RKO (cell line): ENCODE measurements at regions not wholly inside any gene's neighbourhood (a gene's known extent, or its start where the extent isn't known, plus 50 kb on each side); places are given as distances from the start of the nearest gene placed in this dataset.
"Not testable (repeated sequence)": the region's sequence is repeated elsewhere in the genome, so short reads cannot be mapped to it uniquely, and the experiment has no call there.

Experiments
- DNase-seq: peaks from one replicate; pipeline ENCODE4 v3.0.0-alpha.2; 2016; ENCODE audit warnings: low spot score

DNA sequence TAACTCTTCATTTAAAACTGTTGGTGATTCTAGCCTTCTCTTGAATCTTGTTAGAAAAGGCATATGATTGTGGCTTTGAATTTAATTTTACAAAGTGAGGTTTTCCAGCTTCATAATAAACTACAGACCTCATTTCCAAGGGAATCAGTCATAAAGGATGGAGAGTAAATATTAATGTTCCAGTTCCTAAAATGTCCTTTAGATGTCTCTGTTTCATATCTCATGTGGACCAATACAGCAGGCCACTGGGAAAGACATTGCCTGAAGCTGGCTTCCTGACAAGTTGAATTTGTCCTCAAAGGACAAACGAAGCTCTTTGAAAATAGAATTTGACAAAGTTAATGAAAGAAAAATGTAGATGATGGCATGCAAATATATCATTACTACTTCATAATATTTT, 125.4 kb downstream of the ZNF330 start:
- peak; percentile 64 for DNase-seq

DNA sequence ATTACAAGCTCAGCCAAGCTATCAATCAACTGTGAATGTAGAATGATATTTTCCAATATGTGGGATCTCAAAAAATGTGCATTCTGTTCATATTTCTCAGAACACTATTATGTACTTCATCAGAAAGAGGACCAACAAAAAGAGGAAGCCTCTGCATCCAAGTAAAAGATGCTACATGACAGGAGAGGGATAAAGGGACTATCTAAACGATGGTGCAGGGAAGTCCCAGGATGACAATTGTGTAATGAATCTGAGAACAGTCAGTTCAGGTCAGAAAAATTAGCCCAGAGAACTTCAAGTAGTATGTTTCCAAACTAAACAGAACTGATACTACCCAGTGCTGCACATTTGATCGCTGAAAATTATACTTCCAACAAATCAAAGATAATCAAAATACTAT, 127.0 kb downstream of the ZNF330 start:
- no peak for DNase-seq

DNA sequence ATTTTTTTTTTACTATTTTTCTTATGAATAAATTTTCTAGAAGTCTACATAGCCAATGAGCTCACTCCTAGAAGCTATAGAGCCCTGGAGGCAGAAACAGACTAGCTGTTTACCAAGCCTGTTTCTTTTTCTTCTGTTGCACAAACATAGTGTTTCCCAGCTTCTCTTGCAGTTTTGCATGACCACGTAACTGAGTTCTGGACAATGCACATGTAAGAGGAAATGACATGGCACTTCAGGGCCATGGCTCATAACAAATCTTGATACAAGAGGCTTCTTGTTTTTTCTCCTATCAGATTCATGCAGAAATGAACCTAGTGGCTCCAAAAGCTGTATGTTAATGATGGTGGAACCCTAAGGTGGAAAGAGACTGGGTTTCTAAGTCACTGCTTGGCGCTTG, 127.4 kb downstream of the ZNF330 start:
- DNase-seq: no peak

DNA sequence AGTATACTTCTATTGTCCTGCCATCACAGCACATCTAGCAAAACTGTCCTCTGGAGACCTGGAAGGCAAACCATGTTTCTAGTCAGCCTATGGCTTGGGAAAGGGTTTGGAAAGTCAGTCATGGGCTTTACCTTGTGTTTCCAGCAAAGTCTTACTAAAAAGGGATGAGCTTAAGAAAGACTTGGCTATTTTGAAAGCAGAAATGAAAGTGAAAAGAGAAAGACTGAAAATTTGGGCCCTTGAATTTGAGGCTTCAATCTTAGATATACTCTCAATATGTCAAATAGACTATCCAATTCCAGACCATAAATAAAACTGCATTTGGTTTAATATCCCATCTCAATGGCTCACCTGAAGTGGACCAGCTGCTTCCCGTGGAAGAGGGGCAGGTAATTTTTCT, 127.9 kb downstream of the ZNF330 start:
- no peak for DNase-seq

DNA sequence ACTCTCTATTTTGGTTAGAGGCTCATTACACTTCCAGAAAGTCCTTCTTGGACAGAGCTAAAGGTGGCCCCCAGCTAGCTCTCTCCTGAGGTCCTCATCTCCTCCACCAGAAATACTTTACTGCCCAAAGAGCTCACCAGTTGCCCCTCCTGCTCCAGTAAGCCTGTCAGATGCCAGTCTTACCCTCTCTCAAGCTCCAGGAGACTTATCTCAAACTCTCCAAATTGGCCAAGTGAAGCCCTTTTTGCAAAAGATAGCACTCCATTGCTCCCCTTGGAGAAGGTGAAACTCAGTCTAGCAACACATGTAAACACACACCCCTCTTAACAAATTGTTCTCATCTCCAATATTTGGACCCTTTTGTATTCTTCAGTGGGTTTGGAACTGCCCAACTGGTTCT, 128.5 kb downstream of the ZNF330 start:
- DNase-seq: no peak

DNA sequence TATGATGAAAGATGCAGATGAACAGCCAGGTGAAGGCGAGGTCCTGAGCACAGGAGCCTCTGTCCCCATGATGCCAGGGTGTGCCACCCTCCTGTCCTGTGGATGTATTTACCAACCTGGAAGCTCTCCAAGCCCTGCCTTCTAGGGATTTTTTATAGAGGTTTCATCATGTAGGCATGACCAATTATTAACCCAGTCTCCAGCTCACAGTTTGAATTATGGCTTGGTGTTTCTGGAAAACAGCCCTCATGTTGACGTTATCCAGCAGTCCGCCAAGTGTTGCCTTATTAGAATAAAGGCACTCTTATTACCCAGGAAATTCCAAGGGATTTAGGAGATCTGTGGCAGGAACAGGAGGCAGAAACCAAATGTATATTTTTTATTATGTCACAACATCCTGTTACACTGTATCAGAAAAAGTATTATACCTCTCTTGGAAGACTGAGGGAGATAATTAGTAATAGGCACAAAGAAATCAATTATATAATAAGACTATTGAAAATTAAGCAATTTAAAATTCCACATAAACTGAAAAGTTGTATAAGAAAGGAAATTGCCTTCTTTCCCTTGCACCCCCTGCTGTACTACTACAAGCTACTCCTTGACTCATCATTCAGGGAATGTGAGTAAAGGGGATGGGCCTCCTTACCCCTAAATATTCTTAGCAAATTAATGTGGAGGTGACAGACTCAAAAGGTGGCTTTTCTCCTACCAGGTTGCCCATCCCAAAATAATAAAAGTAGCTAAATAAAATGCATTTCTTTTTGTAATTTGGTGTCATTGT, 129.6 kb downstream of the ZNF330 start:
- DNase-seq: no peak

DNA sequence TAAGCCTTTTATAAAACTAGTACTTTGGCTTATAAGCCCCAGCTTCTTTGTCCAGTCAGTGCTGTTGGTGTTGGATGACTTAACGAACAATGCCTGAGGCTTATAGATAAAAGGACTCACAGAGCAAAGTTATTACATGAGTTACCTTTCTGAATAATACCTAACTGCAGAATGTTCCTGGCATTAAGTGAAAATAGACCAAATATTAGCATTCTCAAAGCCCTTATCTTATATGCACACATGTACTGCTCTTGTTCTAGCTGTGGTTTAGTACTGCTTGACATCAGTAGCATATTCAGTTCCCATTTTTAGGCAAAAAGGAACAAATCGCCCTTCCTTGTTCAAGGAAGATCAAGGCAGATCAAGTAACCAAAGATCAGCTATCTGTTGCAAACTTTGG, 131.6 kb downstream of the ZNF330 start:
- DNase-seq: no peak

DNA sequence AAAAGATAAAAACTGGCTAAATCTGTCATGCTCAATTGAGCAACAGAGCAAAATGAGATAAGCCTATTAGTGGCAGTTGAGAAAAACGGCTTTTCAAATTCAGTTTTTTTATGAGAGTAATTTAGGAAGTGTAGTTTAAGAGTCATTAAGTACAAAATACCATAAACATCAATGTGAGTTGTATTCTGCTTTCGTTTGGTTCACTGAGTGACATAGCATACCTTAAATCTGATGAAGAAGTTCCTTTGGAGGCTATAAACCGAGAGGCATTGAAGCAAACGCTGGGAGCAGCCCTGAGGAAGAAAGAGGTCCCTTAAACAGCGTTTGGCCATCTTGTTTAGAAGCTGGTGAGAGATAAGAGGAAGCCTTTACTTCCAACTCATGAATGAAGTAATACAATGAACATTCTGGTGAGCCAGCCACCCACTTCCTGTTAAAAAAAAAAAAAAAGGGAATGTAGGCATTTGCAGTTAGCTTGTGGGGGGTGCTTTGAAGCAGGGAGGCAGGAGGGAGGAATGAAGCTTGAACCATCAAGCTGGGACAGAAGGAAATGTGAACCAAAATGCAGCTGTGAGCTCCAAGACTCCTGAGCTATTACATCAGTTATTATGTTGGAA, 132.3 kb downstream of the ZNF330 start:
- DNase-seq: peak; percentile 30

DNA sequence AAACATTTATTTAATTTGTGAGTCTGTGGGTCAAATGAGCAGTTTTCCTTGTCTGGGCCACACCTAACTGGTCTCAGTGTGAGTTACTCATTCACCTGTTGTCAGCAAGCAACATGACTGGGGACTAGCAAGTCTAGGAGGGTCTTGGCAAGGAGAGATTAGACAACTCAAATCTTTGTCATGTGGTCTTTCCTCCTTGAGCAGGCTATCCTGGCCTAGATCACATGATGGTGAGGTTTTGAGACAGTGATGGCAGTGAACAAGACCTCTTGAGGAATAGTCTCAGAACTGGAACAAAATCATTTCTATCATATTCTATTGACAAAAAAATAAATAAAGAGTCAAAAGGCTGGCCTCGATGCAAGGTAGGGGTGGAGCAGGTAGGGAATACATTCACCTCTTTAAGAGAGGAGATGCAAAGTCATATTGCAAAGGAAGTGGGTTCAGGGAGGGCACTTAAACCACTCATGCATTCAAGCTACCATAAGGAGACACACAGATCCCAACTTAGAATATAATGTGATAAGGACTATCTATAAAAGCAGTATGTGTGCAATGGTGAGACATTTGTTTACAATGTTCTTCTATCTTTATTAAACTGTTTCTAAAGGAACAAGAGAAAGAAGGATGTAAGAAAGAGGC, 135.7 kb downstream of the ZNF330 start:
- no peak for DNase-seq

DNA sequence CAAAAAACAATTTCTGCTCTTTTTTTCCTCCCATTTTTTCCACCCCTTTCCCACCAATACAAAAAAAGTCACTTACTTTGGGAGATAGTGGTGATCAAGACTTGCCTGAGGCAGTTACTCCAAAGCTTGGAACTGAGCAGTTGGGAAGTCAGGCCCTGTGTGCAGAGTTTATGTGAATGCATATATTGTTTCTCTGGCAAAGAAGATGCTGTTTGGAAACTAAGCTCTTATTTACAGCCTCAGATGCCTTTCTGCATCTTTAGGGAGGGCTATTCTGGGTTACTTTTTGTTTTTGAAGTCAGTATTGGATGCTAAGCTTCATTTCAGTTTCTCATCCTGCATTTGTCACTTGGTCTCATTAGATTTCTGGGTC, 136.3 kb downstream of the ZNF330 start:
- no peak for DNase-seq

DNA sequence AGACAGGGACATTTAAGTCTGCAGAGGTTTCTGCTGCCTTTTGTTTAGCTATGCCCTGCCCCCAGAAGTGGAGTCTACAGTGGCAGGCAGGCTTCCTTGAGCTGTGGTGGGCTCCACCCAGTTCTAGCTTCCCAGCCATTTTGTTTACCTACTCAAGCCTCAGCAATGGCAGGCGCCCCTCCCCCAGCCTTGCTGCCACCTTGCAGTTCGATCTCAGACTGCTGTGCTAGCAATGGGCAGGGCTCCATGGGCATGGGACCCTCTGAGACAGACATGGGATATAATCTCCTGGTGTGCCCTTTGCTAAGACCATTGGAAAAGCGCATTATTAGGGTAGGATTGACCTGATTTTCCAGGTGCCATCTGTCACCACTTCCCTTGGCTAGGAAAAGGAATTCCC, 147.5 kb downstream of the ZNF330 start:
- not testable (repeated sequence) for DNase-seq

DNA sequence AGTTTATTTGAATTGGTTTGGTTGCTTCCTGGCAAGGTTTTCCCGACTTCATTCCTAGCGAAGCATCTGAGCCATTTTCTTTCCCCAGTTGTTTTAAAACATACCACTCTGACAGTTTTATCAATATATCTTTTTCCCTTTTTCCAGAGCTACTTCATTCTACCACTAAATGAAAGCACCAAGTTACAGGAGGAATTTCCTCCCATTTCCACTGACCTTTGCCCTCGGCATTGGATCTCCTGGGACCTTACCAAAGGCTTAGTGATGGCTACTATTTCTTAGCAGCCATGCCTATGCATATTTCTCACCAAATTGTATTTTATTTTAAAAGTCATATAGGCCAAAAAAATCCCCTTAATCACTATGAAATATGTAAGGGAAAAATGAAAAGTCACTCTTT, 150.5 kb downstream of the ZNF330 start:
- DNase-seq: no peak

DNA sequence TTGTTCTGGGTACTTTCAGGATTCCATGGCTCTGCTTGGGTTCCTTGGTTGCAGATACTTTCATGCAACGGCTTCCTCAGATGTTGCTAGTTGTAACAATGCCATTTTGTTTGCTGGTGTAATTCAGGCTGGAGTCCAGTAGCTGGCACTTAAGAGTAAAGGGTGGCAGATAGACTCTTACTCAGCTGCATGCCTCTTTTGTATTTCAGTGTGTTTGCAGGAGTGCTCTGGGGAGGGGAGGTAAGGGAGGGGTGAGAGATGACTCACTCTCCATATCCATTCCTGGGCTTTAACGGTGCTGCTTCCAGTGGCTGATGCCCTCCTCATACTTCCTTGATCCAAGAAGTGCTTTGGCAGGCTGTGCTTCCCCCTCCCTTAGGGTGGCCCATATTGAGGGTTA, 155.2 kb downstream of the ZNF330 start:
- DNase-seq: peak; percentile 40

DNA sequence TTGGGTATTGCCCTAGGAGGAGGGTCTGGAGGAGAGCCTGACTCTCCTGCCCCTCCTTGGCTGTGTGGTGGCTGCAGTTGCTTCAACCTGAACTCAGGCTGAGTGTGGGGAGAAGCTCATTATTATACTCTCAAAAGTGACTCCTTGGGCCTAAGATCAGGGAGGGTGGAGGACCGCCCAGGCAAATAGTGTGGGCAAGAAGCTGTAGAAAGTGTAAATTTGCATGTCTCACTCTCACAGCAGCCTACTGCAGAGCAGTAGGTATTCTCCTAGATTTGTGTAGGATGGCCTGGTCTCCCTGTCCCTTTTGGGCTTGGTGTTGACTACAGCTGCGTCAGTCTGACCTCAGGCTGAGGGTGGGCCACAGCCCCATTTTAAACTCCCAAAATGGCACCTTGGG, 156.1 kb downstream of the ZNF330 start:
- DNase-seq: no peak

DNA sequence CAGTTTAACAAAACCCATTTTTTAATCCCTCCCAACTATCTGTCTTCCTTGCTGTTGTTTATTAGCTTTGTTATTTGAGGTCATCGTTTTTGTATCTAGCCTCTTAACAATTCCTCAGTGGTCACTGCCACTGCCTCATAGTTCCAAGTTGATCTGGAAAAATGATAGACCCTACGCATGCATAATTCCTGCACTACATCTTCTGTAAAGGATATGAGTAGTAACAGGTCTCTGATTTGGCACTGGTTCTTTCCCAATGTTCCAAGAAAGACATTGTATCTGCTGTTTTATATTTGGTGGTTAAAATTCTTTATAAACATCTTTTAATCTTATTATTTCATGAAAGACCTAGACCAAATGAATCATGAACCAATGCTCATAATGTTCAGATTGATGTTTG, 166.6 kb downstream of the ZNF330 start:
- no peak for DNase-seq

DNA sequence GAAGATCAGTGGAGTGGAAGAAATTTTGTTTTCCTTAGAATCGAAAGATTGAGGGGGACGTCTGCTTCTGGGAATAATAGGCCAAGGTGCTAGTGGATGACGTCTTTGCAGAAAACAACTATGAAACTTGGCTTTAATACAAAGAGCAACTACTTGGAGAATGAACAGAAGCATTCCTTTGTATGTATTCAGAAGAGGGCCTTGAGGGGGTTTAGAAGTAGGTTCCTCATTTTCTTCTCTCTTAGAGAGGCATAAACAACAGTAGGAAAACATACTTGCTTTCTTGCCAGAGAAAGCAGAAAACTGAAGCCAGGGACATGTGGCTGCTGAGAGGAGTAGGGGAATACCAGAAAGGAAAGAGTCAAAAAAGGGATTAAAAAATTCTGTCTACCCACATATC, 167.8 kb downstream of the ZNF330 start:
- no peak for DNase-seq

DNA sequence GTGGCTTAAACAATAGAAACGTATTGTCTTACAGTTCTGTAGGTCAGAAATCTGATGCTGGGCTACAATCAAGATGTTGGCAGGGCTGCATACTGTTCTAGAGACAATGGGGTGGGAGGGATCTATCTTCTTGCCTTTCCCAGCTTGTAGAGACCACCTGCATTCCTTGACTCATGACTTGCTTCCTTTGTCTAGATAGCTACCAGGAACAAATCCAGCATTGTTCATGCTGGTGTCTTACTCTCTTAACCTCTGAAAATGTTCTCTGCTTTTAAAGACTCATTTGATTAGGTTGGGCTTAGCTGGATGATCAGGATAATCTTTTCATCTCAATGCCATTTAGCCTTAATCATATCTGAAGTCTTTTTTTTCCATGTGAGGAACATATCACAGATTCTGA, 169.0 kb downstream of the ZNF330 start:
- DNase-seq: no peak

DNA sequence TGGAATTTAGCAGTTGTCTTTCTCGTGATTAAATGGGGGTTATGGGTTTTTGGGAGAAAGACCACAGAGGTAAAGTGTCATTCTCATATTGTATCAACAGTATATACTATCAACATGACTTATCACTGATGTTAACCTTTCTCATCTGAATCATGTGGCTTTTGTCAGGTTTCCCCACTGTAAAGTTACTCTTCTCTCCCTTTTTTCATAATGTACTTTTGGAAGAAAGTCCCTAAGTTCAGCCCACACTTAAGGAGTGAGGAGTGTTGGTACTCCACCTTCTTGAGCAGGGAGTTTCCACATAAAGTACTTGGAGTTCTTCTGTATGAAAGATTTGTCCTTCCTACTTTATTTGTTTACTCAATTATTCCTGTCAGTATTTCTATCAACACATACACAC, 169.9 kb downstream of the ZNF330 start:
- no peak for DNase-seq

DNA sequence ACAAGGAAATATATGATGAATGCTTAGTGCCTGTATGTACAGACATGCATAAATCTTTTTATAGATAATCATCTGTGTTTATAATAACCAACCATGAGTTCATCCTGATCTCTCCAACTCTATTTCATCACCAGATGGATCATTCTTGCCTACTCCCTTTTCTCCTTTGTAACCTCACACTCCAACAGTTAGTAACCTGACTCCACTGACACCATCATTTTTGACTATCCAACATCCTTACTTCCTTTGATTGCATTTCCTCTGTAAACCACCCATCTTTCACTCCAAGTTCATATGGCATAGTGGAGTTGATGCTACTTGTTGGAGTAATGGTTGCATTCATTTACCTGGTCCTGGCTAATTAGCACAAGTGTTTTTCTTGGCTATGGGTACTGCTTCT, 170.6 kb downstream of the ZNF330 start:
- no peak for DNase-seq

DNA sequence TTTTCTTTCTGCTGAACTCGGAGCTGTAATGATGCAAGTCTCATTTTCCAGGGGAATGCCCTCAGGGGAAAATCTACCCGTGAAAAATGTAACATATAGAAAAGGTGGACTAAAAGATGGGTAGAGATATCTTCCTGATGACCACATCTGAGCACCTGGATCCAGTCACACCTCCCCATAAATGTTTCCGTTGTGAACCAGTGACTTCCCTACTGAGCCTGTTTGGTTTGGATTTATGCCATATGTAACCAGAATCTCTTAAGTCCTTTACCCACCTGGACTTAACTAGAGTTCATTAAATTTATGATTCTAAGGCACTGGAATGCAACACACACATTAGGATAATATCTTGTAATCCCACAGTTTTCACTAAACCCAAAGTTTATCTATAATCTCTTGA, 171.1 kb downstream of the ZNF330 start:
- no peak for DNase-seq

DNA sequence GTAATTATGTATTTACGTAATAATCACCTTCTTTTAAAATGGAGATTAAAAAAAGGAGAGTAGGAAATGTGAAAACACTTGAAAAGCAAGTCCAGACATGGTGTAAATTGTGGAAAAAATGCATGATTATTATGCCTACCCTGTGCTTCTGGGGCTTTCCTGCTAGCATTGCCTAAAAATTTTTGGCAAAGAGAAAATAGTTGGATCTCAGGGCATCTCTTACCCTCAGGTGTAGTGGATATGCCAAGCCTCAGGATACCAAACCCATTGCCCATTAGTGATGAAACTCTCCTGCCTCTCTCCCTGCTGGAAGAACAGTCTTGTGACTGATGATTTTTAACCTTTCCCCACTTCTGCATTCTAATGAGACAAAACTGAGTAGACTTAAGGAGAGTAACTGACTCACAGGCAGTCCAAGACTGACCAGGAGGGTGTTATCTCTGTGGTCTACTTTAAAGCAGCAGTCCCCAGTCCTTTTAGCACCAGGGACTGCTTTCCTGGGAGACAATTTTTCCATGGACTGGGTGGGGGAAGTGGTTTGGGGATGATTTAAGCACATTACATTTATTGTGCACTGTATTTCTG, 174.6 kb downstream of the ZNF330 start:
- DNase-seq: no peak

DNA sequence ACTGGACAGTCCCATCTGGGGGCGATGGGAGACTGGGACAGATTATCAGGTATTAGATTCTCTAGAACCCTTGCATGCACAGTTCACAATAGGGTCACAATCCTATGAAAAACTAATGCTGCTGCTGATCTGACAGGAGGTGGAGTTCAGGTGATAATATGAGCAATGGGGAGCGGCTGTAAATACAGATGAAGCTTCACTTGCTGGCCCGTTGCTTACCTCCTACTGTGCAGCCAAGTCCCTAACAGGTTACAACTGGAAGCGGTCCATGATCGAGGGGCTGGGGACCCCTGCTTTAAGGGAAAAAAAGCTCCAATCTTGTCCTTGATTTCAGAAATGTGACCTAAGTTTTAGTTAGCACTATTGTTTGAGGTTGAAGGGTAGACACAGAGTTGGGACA, 175.2 kb downstream of the ZNF330 start:
- DNase-seq: no peak

DNA sequence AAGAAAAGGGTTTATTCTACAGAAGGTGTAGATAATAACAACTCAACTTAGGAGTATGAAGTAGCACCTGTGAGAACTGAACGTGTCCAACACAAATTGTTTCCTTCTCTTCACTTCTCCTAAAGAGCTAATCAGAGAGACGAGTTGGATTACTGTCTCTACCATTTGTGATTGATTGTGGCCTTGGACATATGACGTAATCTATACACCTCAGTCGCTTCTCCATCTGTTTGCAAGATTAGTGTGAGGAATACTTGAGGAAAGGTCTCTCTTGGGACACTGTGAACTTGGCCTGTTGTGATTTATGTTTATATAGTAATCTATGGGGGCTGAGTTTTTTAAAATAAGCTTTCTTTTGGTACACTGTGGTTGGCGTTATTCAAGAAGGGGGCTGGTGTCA, 182.0 kb downstream of the ZNF330 start:
- no peak for DNase-seq
